Effector memory CD4-positive, alpha-beta T cell (primary cell): ENCODE measurements at regions not wholly inside any gene's neighbourhood (a gene's known extent, or its start where the extent isn't known, plus 50 kb on each side); places are given as distances from the start of the nearest gene placed in this dataset.

Experiments used
- DNase-seq, 3 donors: peaks; one replicate each; pipeline ENCODE4 v3.0.0-alpha.2; 2020
- H3K27ac ChIP-seq: 2 replicates; pipeline ENCODE4 v1.7.0; 2013; ENCODE audit warnings: mild to moderate bottlenecking, low read length, moderate library complexity; ENCODE audit not compliant: insufficient read depth, poor library complexity, severe bottlenecking
- H3K27me3 ChIP-seq: replicated peaks from 2 replicates; pipeline ENCODE4 v1.7.0; 2013; ENCODE audit warnings: mild to moderate bottlenecking, low read length; ENCODE audit not compliant: insufficient read depth, control insufficient read depth, poor library complexity, severe bottlenecking
- H3K36me3 ChIP-seq: 2 replicates; pipeline ENCODE4 v1.7.0; 2013; ENCODE audit warnings: mild to moderate bottlenecking, low read length, moderate library complexity; ENCODE audit not compliant: control insufficient read depth, insufficient read depth
- H3K4me1 ChIP-seq: 2 replicates; pipeline ENCODE4 v1.7.0; 2013; ENCODE audit warnings: low read length, mild to moderate bottlenecking; ENCODE audit not compliant: control insufficient read depth, insufficient read depth, poor library complexity, severe bottlenecking
- H3K4me3 ChIP-seq: 2 replicates; pipeline ENCODE4 v1.7.0; 2013; ENCODE audit warnings: low read length, low read depth, mild to moderate bottlenecking; ENCODE audit not compliant: insufficient read depth, poor library complexity, severe bottlenecking
- H3K9me3 ChIP-seq: 2 replicates; pipeline ENCODE4 v1.7.0; 2013; ENCODE audit warnings: mild to moderate bottlenecking, low read length, moderate library complexity; ENCODE audit not compliant: control insufficient read depth

- DNase-seq, result no peak
Observed at GRCh38 chr11:115673720-115674119, 169.5 kb upstream of the CADM1 start.

GRCh38 chr11:115672999-115673411, 168.8 kb upstream of the CADM1 start:
- Histone ChIP-seq H3K36me3 (no peaks in the 10 kb centered on the region), H3K27ac (no peak overlapping the region), H3K4me1 (no peaks in the 10 kb centered on the region), H3K9me3 (no peaks in the 10 kb centered on the region), H3K27me3 (no peaks in the 10 kb centered on the region), H3K4me3 (no peak overlapping the region)
- DNase-seq, result no peak

More at GRCh38 chr11:115673720-115674119, 169.5 kb upstream of the CADM1 start:
- H3K36me3 ChIP-seq, result no peaks in the 10 kb centered on the region
- H3K27me3 ChIP-seq, result no peaks in the 10 kb centered on the region
- H3K4me3 ChIP-seq, result no peak overlapping the region
- no peak overlapping the region for H3K27ac ChIP-seq
- no peaks in the 10 kb centered on the region for H3K4me1 ChIP-seq
- H3K9me3 ChIP-seq, result no peaks in the 10 kb centered on the region

- no peaks in the 10 kb centered on the region for H3K9me3 ChIP-seq
- H3K27ac ChIP-seq, result no peak overlapping the region
- H3K27me3 ChIP-seq, result no peaks in the 10 kb centered on the region
- no peaks in the 10 kb centered on the region for H3K4me1 ChIP-seq
- H3K4me3 ChIP-seq, result no peak overlapping the region
- DNase-seq, result no peak
- no peaks in the 10 kb centered on the region for H3K36me3 ChIP-seq
Observed at GRCh38 chr11:115672412-115672811, 168.2 kb upstream of the CADM1 start.

GRCh38 chr11:115670538-115671205, 166.5 kb upstream of the CADM1 start:
- no peaks in the 10 kb centered on the region for H3K4me1 ChIP-seq
- no peak overlapping the region for H3K27ac ChIP-seq
- H3K27me3 ChIP-seq, result no peaks in the 10 kb centered on the region
- DNase-seq, result no peak
- no peaks in the 10 kb centered on the region for H3K9me3 ChIP-seq
- no peaks in the 10 kb centered on the region for H3K36me3 ChIP-seq
- no peak overlapping the region for H3K4me3 ChIP-seq

GRCh38 chr11:115665958-115666357, 161.7 kb upstream of the CADM1 start:
- Histone ChIP-seq H3K4me1 (no peaks in the 10 kb centered on the region), H3K27ac (no peak overlapping the region), H3K9me3 (no peaks in the 10 kb centered on the region), H3K36me3 (no peaks in the 10 kb centered on the region), H3K27me3 (no peaks in the 10 kb centered on the region), H3K4me3 (no peak overlapping the region)
- DNase-seq, result no peak

- Histone ChIP-seq H3K4me3 (no peak overlapping the region), H3K36me3 (no peaks in the 10 kb centered on the region), H3K9me3 (no peaks in the 10 kb centered on the region), H3K4me1 (no peaks in the 10 kb centered on the region), H3K27ac (no peak overlapping the region), H3K27me3 (no peaks in the 10 kb centered on the region)
- DNase-seq, result no peak
Observed at GRCh38 chr11:115665175-115665821, 161.1 kb upstream of the CADM1 start.

GRCh38 chr11:115664313-115664712, 160.1 kb upstream of the CADM1 start:
- H3K36me3 ChIP-seq, result no peaks in the 10 kb centered on the region
- no peak overlapping the region for H3K4me3 ChIP-seq

GRCh38 chr11:115663790-115664189, 159.6 kb upstream of the CADM1 start:
- H3K9me3 ChIP-seq, result no peaks in the 10 kb centered on the region
- DNase-seq, result no peak
- H3K27ac ChIP-seq, result no peak overlapping the region
- H3K4me1 ChIP-seq, result no peaks in the 10 kb centered on the region
- no peak overlapping the region for H3K4me3 ChIP-seq
- H3K27me3 ChIP-seq, result no peaks in the 10 kb centered on the region
- H3K36me3 ChIP-seq, result no peaks in the 10 kb centered on the region

More at GRCh38 chr11:115664313-115664712, 160.1 kb upstream of the CADM1 start:
- Histone ChIP-seq H3K27ac (no peak overlapping the region), H3K4me1 (no peaks in the 10 kb centered on the region), H3K27me3 (no peaks in the 10 kb centered on the region), H3K9me3 (no peaks in the 10 kb centered on the region)
- DNase-seq, result no peak

GRCh38 chr11:115660030-115660805, 156.0 kb upstream of the CADM1 start:
- Histone ChIP-seq H3K4me1 (no peaks in the 10 kb centered on the region), H3K4me3 (no peak overlapping the region), H3K27me3 (no peaks in the 10 kb centered on the region), H3K27ac (no peak overlapping the region), H3K9me3 (no peaks in the 10 kb centered on the region), H3K36me3 (no peaks in the 10 kb centered on the region)
- DNase-seq, result no peak
